Gastroesophageal sphincter (tissue), 4 donors: ENCODE measurements at regions not wholly inside any gene's neighbourhood (a gene's known extent, or its start where the extent isn't known, plus 50 kb on each side); places are given as distances from the start of the nearest gene placed in this dataset.

Experiments used
- ATAC-seq: fragments of 150-250 bp; one replicate; pipeline ENCODE4 v1.9.1; 2016; ENCODE audit warnings: mild to moderate bottlenecking, moderate library complexity
- H3K27ac ChIP-seq, 4 donors: fragments of 200-600 bp; sonication (generic) in 3 of 4; 1 replicate in 3 of 4; 2 replicates in 1 of 4; pipeline ENCODE4 v1.5.1; 2016 to 2019
- H3K27me3 ChIP-seq: fragments of 200-600 bp; sonication (generic); one replicate; pipeline ENCODE4 v1.5.1; 2019
- H3K36me3 ChIP-seq, 2 donors: fragments of 200-600 bp; sonication (generic); one replicate each; pipeline ENCODE4 v1.5.1; 2019; ENCODE audit warnings: control low read depth in 1 of 2
- H3K4me1 ChIP-seq, 3 donors: fragments of 200-600 bp; sonication (generic); 1 replicate in 2 of 3; 2 replicates in 1 of 3; pipeline ENCODE4 v1.5.1; 2016 to 2019; ENCODE audit warnings: control low read depth in 2 of 3
- H3K4me3 ChIP-seq, 2 donors: fragments of 200-600 bp; sonication (generic); one replicate each; pipeline ENCODE4 v1.5.1; 2019; ENCODE audit warnings: mild to moderate bottlenecking in 1 of 2, moderate library complexity in 1 of 2
- H3K9me3 ChIP-seq, 3 donors: fragments of 200-600 bp; sonication (generic); one replicate each; pipeline ENCODE4 v1.5.1; 2017 to 2019; ENCODE audit warnings: control low read depth in 2 of 3
- EP300 ChIP-seq: sonication (generic); formaldehyde crosslinking; IDR thresholded peaks from one replicate; pipeline ENCODE4 v1.6.1; 2017; ENCODE audit warnings: antibody characterized with exemption, mild to moderate bottlenecking
- POLR2A ChIP-seq, 2 donors: fragments of 450-650 bp; IDR thresholded peaks; one replicate each; pipeline ENCODE4 v1.6.1; 2017; ENCODE audit warnings: antibody characterized with exemption in 2 of 2, mild to moderate bottlenecking in 2 of 2, moderate library complexity in 1 of 2
- POLR2AphosphoS5 ChIP-seq: sonication (generic); formaldehyde crosslinking; IDR thresholded peaks from one replicate; pipeline ENCODE4 v1.6.1; 2017; ENCODE audit warnings: antibody characterized with exemption
- WGBS, 2 donors: methylation state at CpG; one replicate each; pipeline ENCODE4 v1.1.5; 2018; ENCODE audit warnings: low coverage in 1 of 2; 5-methylcytosine and 5-hydroxymethylcytosine counted together
- TF ChIP-seq, protein P1 (sequence below), 4 experiments: fragments of 200-600 bp in 2 of 4; fragments of 450-650 bp in 2 of 4; sonication (generic) in 1 of 4; IDR thresholded peaks; one replicate each; pipeline ENCODE4 v1.5.1; 2017 to 2019; ENCODE audit warnings: antibody characterized with exemption in 4 of 4, mild to moderate bottlenecking in 2 of 4, moderate library complexity in 2 of 4

GRCh38 chrX:94041881-94042280, 367.9 kb downstream of the FAM133A start:
- no peak for TF ChIP-seq POLR2A (IDR thresholded peaks at IDR 0.05)
- no peak for TF ChIP-seq EP300
- Histone ChIP-seq H3K4me3 (no peak overlapping the region), H3K27ac (no peak overlapping the region), H3K9me3 (no peaks in the 10 kb centered on the region), H3K27me3 (no peaks in the 10 kb centered on the region), H3K36me3 (no peaks in the 10 kb centered on the region), H3K4me1 (no peaks in the 10 kb centered on the region)
- WGBS, 2 donors: no CpG with 5 or more reads among the region's 2 CpGs
- no peak for ATAC-seq

GRCh38 chrX:94045724-94046123, 371.7 kb downstream of the FAM133A start:
- Histone ChIP-seq H3K4me3 (no peak overlapping the region), H3K27me3 (no peaks in the 10 kb centered on the region), H3K9me3 (no peaks in the 10 kb centered on the region), H3K4me1 (no peaks in the 10 kb centered on the region), H3K36me3 (no peaks in the 10 kb centered on the region), H3K27ac (no peak overlapping the region)
- WGBS, 2 donors: no CpG with 5 or more reads among the region's 16 CpGs
- TF ChIP-seq EP300 (no peak), POLR2A (IDR thresholded peaks at IDR 0.05) (no peak), POLR2AphosphoS5 (no peak)
- TF ChIP-seq, protein P1, sequence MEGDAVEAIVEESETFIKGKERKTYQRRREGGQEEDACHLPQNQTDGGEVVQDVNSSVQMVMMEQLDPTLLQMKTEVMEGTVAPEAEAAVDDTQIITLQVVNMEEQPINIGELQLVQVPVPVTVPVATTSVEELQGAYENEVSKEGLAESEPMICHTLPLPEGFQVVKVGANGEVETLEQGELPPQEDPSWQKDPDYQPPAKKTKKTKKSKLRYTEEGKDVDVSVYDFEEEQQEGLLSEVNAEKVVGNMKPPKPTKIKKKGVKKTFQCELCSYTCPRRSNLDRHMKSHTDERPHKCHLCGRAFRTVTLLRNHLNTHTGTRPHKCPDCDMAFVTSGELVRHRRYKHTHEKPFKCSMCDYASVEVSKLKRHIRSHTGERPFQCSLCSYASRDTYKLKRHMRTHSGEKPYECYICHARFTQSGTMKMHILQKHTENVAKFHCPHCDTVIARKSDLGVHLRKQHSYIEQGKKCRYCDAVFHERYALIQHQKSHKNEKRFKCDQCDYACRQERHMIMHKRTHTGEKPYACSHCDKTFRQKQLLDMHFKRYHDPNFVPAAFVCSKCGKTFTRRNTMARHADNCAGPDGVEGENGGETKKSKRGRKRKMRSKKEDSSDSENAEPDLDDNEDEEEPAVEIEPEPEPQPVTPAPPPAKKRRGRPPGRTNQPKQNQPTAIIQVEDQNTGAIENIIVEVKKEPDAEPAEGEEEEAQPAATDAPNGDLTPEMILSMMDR (IDR thresholded peaks at IDR 0.05): no peak
- no peak for ATAC-seq

DNA sequence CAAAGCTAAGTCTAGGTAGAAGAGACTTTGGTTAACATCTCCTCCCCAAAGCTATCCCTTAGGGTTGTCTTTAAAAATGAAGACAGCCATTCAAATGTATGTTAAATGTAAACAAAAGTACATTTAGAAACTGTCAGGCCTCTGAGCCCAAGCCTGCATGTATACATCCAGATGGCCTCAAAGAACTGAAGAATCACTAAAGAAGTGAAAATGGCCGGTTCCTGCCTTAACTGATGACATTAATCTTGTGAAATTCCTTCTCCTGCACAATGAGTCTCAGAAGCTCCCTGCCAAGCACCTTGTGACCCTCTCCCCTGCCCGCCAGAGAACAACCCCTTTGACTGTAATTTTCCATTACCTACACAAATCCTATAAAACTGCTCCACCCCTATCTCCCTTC, 377.9 kb downstream of the FAM133A start:
- no peaks in the 10 kb centered on the region for H3K27me3 ChIP-seq
- 29 to 38% methylated on average over 1 of the region's 2 CpGs for WGBS, 2 donors

DNA sequence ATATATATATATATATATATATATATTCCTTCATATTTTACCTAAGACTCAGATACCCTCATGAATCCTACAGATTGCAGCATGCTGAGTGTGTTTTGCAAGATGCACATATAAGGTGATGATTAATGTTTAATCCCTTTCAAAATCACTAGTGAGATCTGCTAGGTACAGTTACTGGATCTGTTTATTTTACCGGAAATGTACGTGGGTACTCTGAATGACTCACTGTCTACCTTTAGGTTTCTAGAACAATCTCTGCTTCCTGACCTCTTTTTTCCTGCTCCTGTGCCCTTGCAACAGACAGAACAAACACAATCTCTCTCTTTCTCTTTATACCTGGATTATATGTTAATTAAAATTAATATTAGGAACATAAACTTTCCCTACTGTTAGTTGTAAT, 379.6 kb downstream of the FAM133A start:
- WGBS, 2 donors: 64 to 67% methylated on average over 2 of the region's 2 CpGs
- H3K36me3 ChIP-seq: no peaks in the 10 kb centered on the region
- H3K27me3 ChIP-seq: no peaks in the 10 kb centered on the region
- no peaks in the 10 kb centered on the region for H3K4me1 ChIP-seq
- TF ChIP-seq POLR2AphosphoS5 (no peak), POLR2A (IDR thresholded peaks at IDR 0.05) (no peak), EP300 (no peak)
- TF ChIP-seq, protein P1 (IDR thresholded peaks at IDR 0.05): no peak
- ATAC-seq: no peak
- no peak overlapping the region for H3K27ac ChIP-seq
- no peaks in the 10 kb centered on the region for H3K9me3 ChIP-seq
- no peak overlapping the region for H3K4me3 ChIP-seq

More for the DNA sequence above, 377.9 kb downstream of the FAM133A start:
- no peak overlapping the region for H3K4me3 ChIP-seq
- no peak for TF ChIP-seq POLR2A (IDR thresholded peaks at IDR 0.05)
- no peak for TF ChIP-seq POLR2AphosphoS5
- no peak for TF ChIP-seq EP300
- TF ChIP-seq, protein P1 (IDR thresholded peaks at IDR 0.05): no peak
- no peaks in the 10 kb centered on the region for H3K9me3 ChIP-seq
- no peaks in the 10 kb centered on the region for H3K36me3 ChIP-seq
- H3K4me1 ChIP-seq: no peaks in the 10 kb centered on the region
- H3K27ac ChIP-seq: no peak overlapping the region
- ATAC-seq: no peak

DNA sequence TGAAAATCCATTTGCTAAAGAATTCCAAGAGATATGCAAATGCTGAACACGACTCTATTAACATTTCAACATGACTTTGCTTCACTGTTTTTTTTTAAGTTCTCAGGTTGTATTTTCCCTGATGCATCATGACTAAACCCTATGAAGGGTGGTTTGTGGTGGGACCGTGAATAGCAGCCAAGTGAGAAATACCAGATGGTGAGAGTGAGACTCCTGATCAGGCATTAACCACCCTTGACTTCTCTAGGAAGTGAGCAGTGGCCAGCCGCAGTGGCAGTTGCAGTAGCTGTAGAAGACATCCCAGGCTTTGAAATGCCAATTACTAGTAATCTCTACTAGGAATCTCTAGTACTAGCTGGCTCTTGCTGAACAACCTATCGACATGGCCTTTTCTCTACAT, 383.4 kb downstream of the FAM133A start:
- ATAC-seq: no peak
- 67 to 85% methylated on average over 2 to 3 of the region's 4 CpGs for WGBS, 2 donors

More for the DNA sequence above, 383.4 kb downstream of the FAM133A start:
- no peaks in the 10 kb centered on the region for H3K27me3 ChIP-seq
- H3K27ac ChIP-seq: no peak overlapping the region
- TF ChIP-seq POLR2AphosphoS5 (no peak), EP300 (no peak), POLR2A (IDR thresholded peaks at IDR 0.05) (no peak)
- TF ChIP-seq, protein P1 (IDR thresholded peaks at IDR 0.05): no peak
- H3K4me3 ChIP-seq: no peak overlapping the region
- no peaks in the 10 kb centered on the region for H3K4me1 ChIP-seq
- H3K36me3 ChIP-seq: no peaks in the 10 kb centered on the region
- H3K9me3 ChIP-seq: no peaks in the 10 kb centered on the region
